Right lobe of liver (tissue), 6 donors: ENCODE measurements at regions not wholly inside any gene's neighbourhood (a gene's known extent, or its start where the extent isn't known, plus 50 kb on each side); places are given as distances from the start of the nearest gene placed in this dataset.

Experiments used
- ATAC-seq, 4 donors: fragments of 200-7000 bp; cut with Tn5 transposase; one replicate each; pipeline ENCODE4 v1.9.1; 2020; ENCODE audit warnings: mild to moderate bottlenecking in 4 of 4, moderate library complexity in 4 of 4
- DNase-seq, 3 donors: peaks; one replicate each; pipeline ENCODE4 v3.0.0-alpha.2; 2020
- H3K27ac ChIP-seq, 3 donors: fragments of 200-600 bp; one replicate each; pipeline ENCODE4 v1.8.0; 2022
- H3K27me3 ChIP-seq, 2 donors: fragments of 200-600 bp; one replicate each; pipeline ENCODE4 v1.8.0; 2022
- H3K36me3 ChIP-seq, 4 donors: fragments of 200-600 bp; sonication (generic) in 1 of 4; one replicate each; pipeline versions ENCODE4 v1.5.1 to v1.8.0; 2017 to 2022; ENCODE audit warnings: control low read depth in 1 of 4
- H3K4me1 ChIP-seq, 4 donors: fragments of 200-600 bp; sonication (generic) in 1 of 4; one replicate each; pipeline versions ENCODE4 v1.5.1 to v1.8.0; 2017 to 2022; ENCODE audit warnings: control low read depth in 1 of 4
- H3K4me3 ChIP-seq, 3 donors: fragments of 200-600 bp; one replicate each; pipeline ENCODE4 v1.8.0; 2022
- H3K9me3 ChIP-seq, 4 donors: fragments of 200-600 bp; sonication (generic) in 1 of 4; one replicate each; pipeline versions ENCODE4 v1.5.1 to v1.8.0; 2017 to 2022; ENCODE audit warnings: control low read depth in 1 of 4
- POLR2A ChIP-seq: fragments of 450-650 bp; IDR thresholded peaks from one replicate; pipeline ENCODE4 v1.6.1; 2017; ENCODE audit warnings: antibody characterized with exemption, mild to moderate bottlenecking
- WGBS: methylation state at CpG from one replicate; pipeline ENCODE4 v1.1.6; 2018; ENCODE audit warnings: low coverage, low lambda C conversion rate; ENCODE audit not compliant: insufficient coverage; ENCODE audit errors: missing lambda C conversion rate; 5-methylcytosine and 5-hydroxymethylcytosine counted together
- intact Hi-C, 2 donors: fragments of 100-400 bp; cut with DNase I; formaldehyde crosslinking; loops; one replicate each; pipeline versions ENCODE4 v1.11.2 to v1.14.1; 2022
- TF ChIP-seq, protein P1 (sequence below), 4 donors: fragments of 200-600 bp in 3 of 4; fragments of 450-650 bp in 1 of 4; IDR thresholded peaks; one replicate each; pipeline versions ENCODE4 v1.5.1 to v1.8.0; 2016 to 2022; ENCODE audit warnings: antibody characterized with exemption in 4 of 4, mild to moderate bottlenecking in 2 of 4
- donor health status: DM: no; HTN: yes; CAD: no.
- donor health status: DM: no; HTN: no; CAD: no.
- donor health status: DM: no; HTN: no; CAD: no.
- donor health status: DM: no; HTN: yes; CAD: no.
- donor health status: DM: no; HTN: yes; CAD: no.

DNA sequence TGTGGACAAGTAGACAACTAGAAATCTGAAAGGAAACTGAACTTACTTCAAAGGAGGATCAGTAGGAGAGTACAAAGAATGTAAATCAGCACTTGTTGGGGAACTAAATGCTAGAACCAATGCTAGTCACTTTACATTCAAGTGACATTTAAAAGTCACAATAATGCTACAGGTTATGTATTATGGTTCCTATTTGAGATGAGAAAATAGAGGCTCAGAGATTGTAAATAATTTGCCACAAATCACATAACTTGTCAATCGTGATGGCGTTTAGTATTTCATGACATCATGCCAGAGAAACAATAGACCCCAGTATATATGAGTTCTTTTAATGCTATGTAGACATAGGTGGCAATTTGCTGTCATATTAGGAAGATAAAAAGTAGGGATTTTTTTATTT lies 467.8 kb upstream of the CBLB start:
- DNase-seq (no peak), ATAC-seq (no peak)
- TF ChIP-seq POLR2A = no peak
- TF ChIP-seq, protein P1, sequence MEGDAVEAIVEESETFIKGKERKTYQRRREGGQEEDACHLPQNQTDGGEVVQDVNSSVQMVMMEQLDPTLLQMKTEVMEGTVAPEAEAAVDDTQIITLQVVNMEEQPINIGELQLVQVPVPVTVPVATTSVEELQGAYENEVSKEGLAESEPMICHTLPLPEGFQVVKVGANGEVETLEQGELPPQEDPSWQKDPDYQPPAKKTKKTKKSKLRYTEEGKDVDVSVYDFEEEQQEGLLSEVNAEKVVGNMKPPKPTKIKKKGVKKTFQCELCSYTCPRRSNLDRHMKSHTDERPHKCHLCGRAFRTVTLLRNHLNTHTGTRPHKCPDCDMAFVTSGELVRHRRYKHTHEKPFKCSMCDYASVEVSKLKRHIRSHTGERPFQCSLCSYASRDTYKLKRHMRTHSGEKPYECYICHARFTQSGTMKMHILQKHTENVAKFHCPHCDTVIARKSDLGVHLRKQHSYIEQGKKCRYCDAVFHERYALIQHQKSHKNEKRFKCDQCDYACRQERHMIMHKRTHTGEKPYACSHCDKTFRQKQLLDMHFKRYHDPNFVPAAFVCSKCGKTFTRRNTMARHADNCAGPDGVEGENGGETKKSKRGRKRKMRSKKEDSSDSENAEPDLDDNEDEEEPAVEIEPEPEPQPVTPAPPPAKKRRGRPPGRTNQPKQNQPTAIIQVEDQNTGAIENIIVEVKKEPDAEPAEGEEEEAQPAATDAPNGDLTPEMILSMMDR (IDR thresholded peaks at IDR 0.05) = no peak
- Histone ChIP-seq H3K27ac (no peak overlapping the region), H3K36me3 (no peaks in the 10 kb centered on the region), H3K4me1 (no peaks in the 10 kb centered on the region), H3K27me3 (no peaks in the 10 kb centered on the region), H3K9me3 (no peaks in the 10 kb centered on the region), H3K4me3 (no peak overlapping the region)
- WGBS = 76% methylated on average over 2 of the region's 2 CpGs
- intact Hi-C loops = no loop called here

DNA sequence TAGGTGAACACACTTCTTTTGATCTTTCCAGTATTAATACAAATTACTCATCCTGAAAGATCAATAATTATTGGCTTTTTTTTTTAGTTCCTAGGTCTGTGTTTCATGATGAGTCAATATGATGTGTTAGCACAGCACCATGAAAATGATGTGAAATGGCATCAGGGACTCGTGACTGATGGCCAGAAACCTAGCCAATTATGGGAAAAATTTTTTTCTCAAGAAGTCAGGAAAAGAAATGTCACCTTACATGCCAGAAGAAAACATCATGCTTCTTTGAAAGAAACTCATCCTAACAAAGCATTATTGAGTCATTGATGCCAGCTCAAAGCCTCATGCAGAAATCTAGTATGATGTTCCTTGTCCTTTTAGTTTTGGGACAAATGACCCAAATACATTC lies 468.3 kb upstream of the CBLB start:
- H3K27ac ChIP-seq = no peak overlapping the region
- intact Hi-C loops = no loop called here
- WGBS = 22% methylated on average over 1 of the region's 1 CpG
- H3K4me1 ChIP-seq = no peaks in the 10 kb centered on the region
- ATAC-seq (no peak), DNase-seq (no peak)
- no peaks in the 10 kb centered on the region for H3K27me3 ChIP-seq
- TF ChIP-seq, protein P1 (IDR thresholded peaks at IDR 0.05) = no peak
- TF ChIP-seq POLR2A = no peak
- H3K9me3 ChIP-seq = no peaks in the 10 kb centered on the region
- no peak overlapping the region for H3K4me3 ChIP-seq
- H3K36me3 ChIP-seq = no peaks in the 10 kb centered on the region

DNA sequence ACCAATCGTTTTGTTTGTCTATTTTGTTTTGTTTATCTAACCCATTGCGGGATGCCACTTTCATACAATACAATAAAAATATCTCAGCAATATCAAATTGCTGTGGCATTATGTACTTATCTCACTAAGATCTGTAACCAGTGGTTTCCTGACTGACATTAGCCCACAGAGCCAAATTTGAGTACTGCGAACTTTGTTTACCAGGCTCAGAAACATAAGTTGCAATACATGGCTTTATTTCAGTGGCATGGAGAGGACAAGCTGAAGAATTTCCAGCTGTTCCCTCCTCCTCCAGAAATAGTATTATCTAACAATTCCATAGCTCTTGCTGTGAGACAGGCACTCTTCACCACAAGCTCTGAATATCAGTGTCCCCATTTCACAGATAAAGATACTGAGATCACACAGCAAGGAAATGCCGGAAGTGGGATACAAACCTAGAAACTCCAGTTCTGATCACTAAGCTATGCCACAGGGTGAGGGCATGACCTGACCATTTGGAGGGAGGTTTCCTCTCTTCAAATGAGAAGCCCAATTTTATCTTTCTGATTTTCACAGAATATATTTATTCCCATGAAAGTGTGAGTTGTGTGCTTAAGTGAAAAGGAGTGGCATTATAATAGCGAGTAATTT lies 469.9 kb upstream of the CBLB start:
- Histone ChIP-seq H3K36me3 (no peaks in the 10 kb centered on the region), H3K27ac (no peak overlapping the region), H3K9me3 (no peaks in the 10 kb centered on the region), H3K4me3 (no peak overlapping the region), H3K27me3 (no peaks in the 10 kb centered on the region), H3K4me1 (no peaks in the 10 kb centered on the region)
- ATAC-seq = no peak
- no peak for DNase-seq
- intact Hi-C loops = no loop called here
- WGBS = 50% methylated on average over 4 of the region's 5 CpGs
- TF ChIP-seq POLR2A = no peak
- TF ChIP-seq, protein P1 (IDR thresholded peaks at IDR 0.05) = no peak

DNA sequence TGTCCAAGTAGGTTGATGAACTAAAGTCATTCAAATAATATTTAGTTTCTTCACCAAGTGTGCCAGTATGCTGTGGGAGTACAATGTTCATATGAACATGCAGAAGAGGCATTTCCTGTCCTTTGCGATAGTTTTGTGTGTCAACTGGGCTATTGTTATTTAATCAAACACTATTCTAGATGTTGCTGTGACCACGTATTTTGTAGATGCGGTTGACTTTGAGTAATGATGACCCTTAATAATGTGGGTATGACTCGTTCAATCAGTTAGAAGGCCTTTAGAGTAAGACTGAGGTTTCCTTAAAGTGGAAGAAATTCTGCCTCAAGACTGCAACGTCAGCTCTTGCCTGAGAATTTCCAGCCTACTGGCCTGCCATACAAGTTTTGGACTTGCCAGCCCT lies 470.7 kb upstream of the CBLB start:
- Histone ChIP-seq H3K36me3 (no peaks in the 10 kb centered on the region), H3K4me1 (no peaks in the 10 kb centered on the region), H3K27ac (no peak overlapping the region), H3K27me3 (no peaks in the 10 kb centered on the region), H3K4me3 (no peak overlapping the region), H3K9me3 (no peaks in the 10 kb centered on the region)
- DNase-seq (no peak), ATAC-seq (no peak)
- intact Hi-C loops = no loop called here
- WGBS = 81% methylated on average over 5 of the region's 5 CpGs
- TF ChIP-seq POLR2A = no peak
- TF ChIP-seq, protein P1 (IDR thresholded peaks at IDR 0.05) = no peak

DNA sequence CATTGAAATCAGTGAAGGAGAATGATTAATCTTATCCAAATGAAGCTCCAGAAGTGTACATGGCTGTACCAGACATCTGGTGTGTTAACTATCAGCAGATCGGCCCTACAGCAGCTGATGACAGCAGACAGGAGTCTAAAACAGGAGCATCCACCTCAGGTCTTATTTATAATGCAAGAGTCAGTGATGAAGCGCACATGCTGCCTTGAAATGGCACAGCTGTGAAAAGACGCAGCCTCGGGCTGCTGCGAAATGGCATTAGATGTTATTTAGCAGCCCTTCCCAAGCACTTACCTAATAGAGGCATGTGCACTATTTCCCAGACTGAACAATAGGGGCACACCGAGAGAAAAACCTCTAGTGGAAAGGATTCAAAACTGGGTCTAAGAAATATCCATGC lies 472.3 kb upstream of the CBLB start:
- ATAC-seq (no peak), DNase-seq (no peak)
- TF ChIP-seq, protein P1 (IDR thresholded peaks at IDR 0.05) = no peak
- no peak for TF ChIP-seq POLR2A
- Histone ChIP-seq H3K9me3 (no peaks in the 10 kb centered on the region), H3K4me3 (no peak overlapping the region), H3K36me3 (no peaks in the 10 kb centered on the region), H3K4me1 (no peaks in the 10 kb centered on the region), H3K27ac (no peak overlapping the region), H3K27me3 (no peaks in the 10 kb centered on the region)
- intact Hi-C loops = no loop called here
- 57% methylated on average over 6 of the region's 6 CpGs for WGBS
